C1 segment of cervical spinal cord (tissue), 14 donors: ENCODE measurements at regions not wholly inside any gene's neighbourhood (a gene's known extent, or its start where the extent isn't known, plus 50 kb on each side); places are given as distances from the start of the nearest gene placed in this dataset.

Source experiments
- DNase-seq, 14 donors: peaks; one replicate each; lab custom pipeline; 2025; lab: John Stamatoyannopoulos, UW

DNA sequence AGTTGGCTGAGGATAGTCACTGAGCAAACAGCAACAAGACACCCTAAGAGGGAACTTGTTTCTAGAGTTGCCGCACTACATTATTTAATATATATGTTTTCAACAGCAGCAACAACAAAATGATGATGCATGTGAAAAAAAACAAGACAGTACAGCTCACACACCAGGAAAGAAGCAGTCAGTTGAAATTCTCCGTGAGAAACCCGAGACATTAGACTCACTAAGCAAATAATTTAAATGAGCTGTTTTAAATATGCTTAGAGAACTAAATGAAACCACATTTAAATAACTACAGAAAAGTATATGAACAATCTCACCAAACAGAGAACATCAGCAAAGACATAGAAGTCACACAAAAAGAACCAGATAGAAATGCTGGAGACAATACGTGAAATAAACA is 426.3 kb upstream of the PFKP start:
- no peak for DNase-seq

- no peak for DNase-seq
Observed at GRCh38 chr10:2633630-2634029, 433.7 kb upstream of the PFKP start.

DNA sequence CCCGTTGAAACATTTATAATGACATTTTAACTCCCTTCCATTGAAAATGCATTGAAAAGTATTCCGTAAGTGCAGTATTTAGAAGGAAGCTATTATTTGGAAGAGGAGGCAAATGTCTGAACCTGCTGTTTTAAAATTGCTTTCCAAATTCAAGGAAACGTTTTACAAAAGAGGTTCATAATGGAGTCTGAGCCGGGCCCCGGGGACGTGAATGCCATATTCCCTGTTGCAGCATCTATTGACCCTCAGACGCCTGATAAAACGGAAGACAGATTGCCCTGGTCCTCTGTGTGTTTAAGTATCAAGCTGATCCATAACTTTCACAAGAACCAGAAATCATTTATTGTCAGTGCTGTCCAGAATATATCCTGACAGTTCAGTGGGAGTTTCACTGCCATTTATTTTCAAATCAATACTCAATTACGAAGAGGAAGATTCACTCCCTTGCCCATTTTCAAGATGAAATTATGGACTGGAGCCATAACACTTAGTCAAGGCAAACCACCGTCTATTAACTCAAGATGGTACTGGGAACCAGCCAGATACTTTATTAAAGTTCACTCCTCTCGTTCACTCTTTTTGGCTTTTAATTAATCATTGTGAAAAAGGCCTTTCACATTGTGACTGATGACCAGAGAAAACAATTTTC is 435.7 kb upstream of the PFKP start:
- no peak for DNase-seq

- DNase-seq = no peak
Observed at GRCh38 chr10:2628705-2629104, 438.6 kb upstream of the PFKP start.

- DNase-seq = no peak
Observed at GRCh38 chr10:2627969-2628368, 439.4 kb upstream of the PFKP start.

- DNase-seq = no peak
Observed at GRCh38 chr10:2625094-2625493, 442.3 kb upstream of the PFKP start.

DNA sequence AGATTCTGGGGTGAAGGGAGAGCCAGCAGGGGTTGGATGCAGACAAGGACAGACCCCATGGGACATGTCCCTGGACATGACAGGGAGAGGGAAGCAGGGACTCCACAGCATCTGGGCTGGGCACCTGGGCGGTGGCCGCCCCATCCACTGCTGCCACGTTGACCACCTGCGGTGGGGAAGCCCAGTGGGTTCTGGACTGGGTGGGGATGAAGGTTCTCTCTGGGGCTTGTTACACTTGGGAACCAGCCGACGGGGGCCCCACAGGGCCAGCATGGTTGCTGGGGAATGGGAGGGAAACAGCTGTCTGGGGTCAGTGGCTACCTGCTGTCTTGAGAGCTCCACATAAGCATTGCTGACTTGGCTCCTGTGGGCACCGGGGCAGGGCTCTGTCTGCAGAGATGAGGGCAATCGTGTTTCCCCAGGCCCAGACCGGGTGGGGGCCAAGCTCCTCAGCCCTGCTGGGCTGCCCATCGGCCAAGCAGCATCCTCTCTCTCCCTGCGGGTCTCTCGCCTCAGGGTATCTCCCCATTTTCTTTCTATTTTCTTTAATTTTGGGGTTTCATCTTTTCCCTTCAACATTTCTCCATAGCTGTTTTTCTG is 443.6 kb upstream of the PFKP start:
- DNase-seq = no peak

DNA sequence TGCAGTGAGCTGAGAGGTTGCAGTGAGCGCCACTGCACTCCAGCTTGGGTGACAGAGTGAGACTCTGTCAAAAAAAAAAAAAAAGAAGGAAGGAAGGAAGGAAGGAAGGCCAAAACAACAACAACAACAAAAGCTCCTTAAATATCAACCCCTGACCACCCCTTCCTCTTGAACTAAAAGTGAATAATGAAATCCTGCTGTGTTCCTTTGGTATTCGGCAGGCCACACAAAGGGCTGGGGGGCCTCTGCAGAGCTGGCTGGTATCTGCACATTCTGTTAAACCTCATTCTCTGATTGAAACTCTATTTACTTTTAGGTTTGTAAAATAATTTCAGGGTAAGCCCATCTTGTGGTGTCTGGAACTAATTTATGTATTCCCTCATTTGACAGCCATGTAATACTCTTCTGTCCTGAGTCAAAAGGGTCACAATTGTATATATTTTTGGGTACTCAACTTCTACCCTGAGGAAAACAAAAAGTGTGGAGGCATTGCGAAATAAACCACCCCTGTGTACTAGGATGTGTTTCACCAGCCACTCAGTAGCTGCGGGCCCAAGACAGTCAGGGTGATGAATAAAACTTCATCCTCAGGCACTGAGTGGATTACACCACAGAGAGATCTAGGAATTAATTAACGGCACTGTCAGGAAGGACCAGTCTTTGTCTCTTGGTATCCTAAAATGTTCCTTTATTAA is 446.4 kb upstream of the PFKP start:
- DNase-seq = no peak

DNA sequence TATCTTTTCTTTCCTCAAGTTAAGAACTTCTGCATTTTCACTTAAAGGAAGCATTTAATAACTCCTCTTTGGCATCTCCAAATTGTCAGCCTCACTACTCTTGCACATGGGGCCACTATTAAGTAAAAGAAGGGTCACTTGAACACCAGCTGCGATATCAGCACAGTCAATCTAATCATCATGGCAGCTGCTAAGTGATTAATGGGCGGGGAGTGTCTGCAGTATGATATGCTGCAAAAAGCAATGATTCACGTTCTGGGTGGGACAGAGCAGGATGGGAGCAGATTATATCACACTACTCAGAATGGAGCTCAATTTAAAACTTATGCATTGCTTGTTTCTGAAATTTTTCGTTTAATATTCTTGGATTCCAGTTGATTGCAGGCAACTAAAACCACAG is 447.4 kb upstream of the PFKP start:
- no peak for DNase-seq

DNA sequence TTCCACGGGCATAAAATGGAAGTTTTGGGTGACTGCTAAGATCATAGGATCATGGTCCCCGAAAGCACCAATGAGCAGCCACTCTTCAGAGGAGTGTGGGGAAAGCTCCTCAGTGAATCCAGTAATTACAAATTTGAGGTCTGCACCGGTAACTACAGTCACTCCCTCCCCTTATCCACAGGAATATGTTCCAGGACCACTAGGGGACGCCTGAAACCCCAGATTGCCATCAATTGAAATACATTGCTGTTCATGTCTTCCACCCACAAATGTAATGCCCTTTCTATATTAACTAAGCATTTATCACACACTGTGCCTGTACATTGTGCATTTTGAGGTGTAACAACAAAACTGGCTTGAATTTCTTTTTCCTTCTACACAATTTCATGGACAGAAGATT is 447.9 kb upstream of the PFKP start:
- no peak for DNase-seq

DNA sequence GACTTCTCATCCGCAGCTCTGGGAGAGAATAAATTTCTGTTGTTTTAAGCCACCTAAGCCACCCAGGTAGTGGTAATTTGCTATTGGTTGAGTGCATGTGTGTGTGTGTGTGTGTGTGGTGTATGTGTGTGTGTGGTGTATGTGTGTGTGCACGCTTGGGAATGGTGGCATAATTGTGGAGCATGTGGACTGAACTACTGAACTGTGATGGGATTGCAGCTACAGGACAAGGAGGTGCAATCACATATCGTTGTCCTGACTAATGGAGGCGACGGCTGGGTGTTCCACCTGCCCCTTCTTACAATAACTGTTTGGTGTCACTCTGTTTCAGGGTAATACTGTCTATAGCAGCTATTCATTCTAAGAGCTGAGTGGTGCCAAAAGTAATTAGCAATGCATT is 448.7 kb upstream of the PFKP start:
- DNase-seq = no peak

DNA sequence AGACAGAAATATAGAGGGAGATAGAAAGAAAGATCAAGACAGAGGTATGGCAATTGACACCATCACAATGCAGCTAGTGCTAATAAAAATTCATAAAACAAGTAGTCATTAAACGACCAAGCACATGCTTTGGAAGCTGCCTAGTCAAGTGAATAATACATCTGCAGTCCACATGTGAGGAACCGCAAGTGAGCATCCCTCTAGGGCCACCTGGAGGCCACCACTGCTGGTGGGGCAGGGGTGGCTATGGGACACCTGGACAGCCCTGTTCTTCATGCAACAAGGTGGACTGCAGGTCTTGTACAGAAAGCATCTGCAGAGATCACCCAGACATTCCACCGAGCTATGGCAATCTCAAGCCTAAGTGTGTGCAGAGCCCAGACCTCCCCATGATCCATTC is 451.1 kb upstream of the PFKP start:
- no peak for DNase-seq

- no peak for DNase-seq
Observed at GRCh38 chr10:2611603-2612002, 455.7 kb upstream of the PFKP start.

GRCh38 chr10:2610946-2611345 is 456.4 kb upstream of the PFKP start:
- DNase-seq = no peak

DNA sequence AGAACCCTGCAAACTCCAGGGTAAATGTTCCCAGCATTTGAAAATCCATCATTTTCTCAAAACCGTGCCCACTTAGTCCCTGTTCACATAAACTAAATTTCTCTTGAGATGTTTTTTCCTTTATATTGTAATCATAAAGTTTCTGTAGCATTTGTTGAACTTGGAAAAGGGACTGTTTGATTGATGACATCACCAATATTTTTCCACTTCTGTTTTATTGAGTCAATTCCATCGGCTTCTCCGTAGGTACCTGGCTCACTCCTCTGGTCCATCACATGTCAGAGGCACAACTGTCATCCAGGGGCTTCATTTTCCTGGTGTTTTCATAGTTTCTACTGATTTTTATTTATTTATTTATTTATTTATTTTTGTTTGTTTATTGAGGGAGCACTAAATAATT is 462.5 kb upstream of the PFKP start:
- no peak for DNase-seq

GRCh38 chr10:2599571-2599970 is 467.8 kb upstream of the PFKP start:
- DNase-seq = no peak

GRCh38 chr10:2592360-2593160 is 474.8 kb upstream of the PFKP start:
- no peak for DNase-seq

DNA sequence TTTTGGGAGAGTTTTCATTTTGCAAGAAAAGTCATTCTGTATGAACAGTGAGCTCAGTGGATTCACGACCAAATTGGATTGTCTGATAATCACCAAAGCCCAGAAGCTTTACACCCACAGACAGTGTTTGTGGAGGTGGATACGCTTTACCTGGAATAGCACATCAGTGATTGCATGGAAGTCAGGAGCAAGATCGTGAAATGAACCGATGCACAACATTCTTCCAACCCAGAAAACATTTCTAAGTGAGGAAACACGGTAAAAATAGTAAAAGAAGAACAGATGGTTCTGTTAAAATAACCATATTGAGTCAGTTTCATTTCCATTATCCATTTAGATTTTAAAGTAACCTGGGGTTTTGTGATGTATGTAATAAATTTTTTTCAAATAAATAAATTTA is 478.2 kb upstream of the PFKP start:
- DNase-seq = no peak

DNA sequence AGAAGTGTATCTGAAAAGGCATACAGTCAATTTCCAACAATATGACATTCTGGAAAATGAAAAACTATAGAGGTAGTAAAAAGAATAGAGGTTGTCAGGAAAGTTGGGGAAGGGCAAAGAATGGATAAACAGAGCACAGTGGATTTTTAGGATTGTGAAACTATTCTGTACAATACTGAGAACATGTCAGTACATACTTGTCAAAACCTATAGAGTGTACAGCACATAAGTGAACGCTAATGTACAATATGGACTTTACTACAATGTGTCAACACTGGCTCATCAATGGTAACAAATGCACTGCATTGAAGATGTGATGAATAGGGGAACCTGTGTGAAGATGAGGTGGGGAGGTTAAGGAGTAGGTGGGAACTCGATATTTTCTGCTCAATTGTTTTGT is 483.0 kb upstream of the PFKP start:
- DNase-seq = no peak

- DNase-seq = no peak
Observed at GRCh38 chr10:2576892-2577291, 490.5 kb upstream of the PFKP start.

GRCh38 chr10:2575460-2575859 is 491.9 kb upstream of the PFKP start:
- no peak for DNase-seq

DNA sequence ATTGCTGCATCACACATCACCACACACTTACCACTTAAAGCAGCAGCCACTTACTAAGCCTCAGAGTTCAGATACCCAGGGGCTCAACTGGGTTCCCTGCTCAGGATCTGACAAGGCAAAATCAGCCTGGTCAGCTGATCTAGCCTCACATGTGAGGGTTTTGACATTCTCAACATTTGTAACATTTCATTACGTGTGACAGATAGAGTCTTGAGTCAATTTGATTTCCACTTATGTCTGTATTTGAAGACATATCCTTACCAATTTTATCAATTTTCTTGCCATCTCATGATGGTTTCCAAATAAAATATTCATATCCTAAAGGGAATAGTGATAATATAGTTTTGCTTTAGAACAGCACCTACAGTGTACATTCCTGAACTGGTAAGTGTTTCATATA is 494.7 kb upstream of the PFKP start:
- no peak for DNase-seq

GRCh38 chr10:2556883-2557282 is 510.5 kb upstream of the PFKP start:
- no peak for DNase-seq
